IMR-90 (cell line): ENCODE measurements at regions not wholly inside any gene's neighbourhood (a gene's known extent, or its start where the extent isn't known, plus 50 kb on each side); places are given as distances from the start of the nearest gene placed in this dataset.

ENCODE experiments used
- CEBPB ChIP-seq: IDR thresholded peaks from 2 replicates; pipeline ENCODE4 v1.6.1; 2012; ENCODE audit warnings: low read depth, low read length, improper control_type of control experiment
- CTCF ChIP-seq: conservative IDR thresholded peaks from 2 replicates; pipeline ENCODE4 v1.5.1; 2012; ENCODE audit warnings: mild to moderate bottlenecking, low read depth, low read length, improper control_type of control experiment
- MAZ ChIP-seq: IDR thresholded peaks from 2 replicates; pipeline ENCODE4 v1.6.1; 2012; ENCODE audit warnings: low read depth, mild to moderate bottlenecking, low read length, improper control_type of control experiment, moderate library complexity, borderline replicate concordance
- POLR2A ChIP-seq: IDR thresholded peaks from 2 replicates; pipeline ENCODE4 v1.6.1; 2012; ENCODE audit warnings: mild to moderate bottlenecking, low read depth, low read length
- RAD21 ChIP-seq: IDR thresholded peaks from 2 replicates; pipeline ENCODE4 v1.6.1; 2012; ENCODE audit warnings: low read length, improper control_type of control experiment
- RCOR1 ChIP-seq: IDR thresholded peaks from 2 replicates; pipeline ENCODE4 v1.6.1; 2012; ENCODE audit warnings: mild to moderate bottlenecking, low read length, improper control_type of control experiment; ENCODE audit not compliant: insufficient replicate concordance
- SMC3 ChIP-seq: fragments of 150-350 bp; IDR thresholded peaks from 2 replicates; pipeline ENCODE4 v1.6.1; 2016; ENCODE audit warnings: low read depth, mild to moderate bottlenecking, antibody characterized with exemption, low read length, moderate library complexity

GRCh38 chr20:6636209-6637159 lies 131.0 kb upstream of the BMP2 start:
- TF ChIP-seq CTCF (peak; percentile 66), CEBPB (no peak), RCOR1 (no peak), POLR2A (no peak), SMC3 (peak; percentile 65), MAZ (no peak), RAD21 (peak; percentile 64)
